Breast epithelium (tissue), 3 donors: ENCODE measurements at regions not wholly inside any gene's neighbourhood (a gene's known extent, or its start where the extent isn't known, plus 50 kb on each side); places are given as distances from the start of the nearest gene placed in this dataset.

Experiments
- CTCF ChIP-seq, 3 donors: fragments of 450-650 bp; IDR thresholded peaks; one replicate each; pipeline ENCODE4 v1.5.1; 2016 to 2017; ENCODE audit warnings: antibody characterized with exemption in 3 of 3, mild to moderate bottlenecking in 3 of 3, moderate library complexity in 3 of 3
- POLR2A ChIP-seq: fragments of 450-650 bp; IDR thresholded peaks from one replicate; pipeline ENCODE4 v1.6.1; 2016; ENCODE audit warnings: antibody characterized with exemption, mild to moderate bottlenecking, moderate library complexity
- POLR2AphosphoS5 ChIP-seq, 3 donors: sonication (generic); formaldehyde crosslinking; IDR thresholded peaks; one replicate each; pipeline ENCODE4 v1.6.1; 2017; ENCODE audit warnings: antibody characterized with exemption in 3 of 3

DNA sequence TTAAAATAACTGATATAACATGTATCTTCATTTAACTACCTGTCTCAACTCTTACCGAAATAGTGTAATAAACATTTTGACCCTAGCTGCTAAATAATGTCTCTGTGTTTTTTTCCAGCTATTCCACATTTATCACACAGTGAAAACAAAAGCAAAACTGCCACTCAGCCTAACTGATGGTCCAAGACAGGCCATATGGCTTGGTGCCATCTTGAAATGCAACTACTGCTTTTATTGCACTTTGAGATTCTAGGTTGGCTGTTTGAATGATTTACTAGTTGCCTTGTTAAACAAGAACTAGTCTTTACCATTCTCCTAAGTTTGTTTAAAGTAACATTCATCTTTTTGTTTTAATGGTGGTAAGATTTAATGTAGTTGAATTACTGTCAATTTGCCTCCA is 739.8 kb downstream of the TFAP2A start:
- TF ChIP-seq CTCF (IDR thresholded peaks at IDR 0.05) (no peak), POLR2A (no peak), POLR2AphosphoS5 (IDR thresholded peaks at IDR 0.05) (no peak)
